ENCODE measurements at regions not wholly inside any gene's neighbourhood (a gene's known extent, or its start where the extent isn't known, plus 50 kb on each side); places are given as distances from the start of the nearest gene placed in this dataset.

DNA sequence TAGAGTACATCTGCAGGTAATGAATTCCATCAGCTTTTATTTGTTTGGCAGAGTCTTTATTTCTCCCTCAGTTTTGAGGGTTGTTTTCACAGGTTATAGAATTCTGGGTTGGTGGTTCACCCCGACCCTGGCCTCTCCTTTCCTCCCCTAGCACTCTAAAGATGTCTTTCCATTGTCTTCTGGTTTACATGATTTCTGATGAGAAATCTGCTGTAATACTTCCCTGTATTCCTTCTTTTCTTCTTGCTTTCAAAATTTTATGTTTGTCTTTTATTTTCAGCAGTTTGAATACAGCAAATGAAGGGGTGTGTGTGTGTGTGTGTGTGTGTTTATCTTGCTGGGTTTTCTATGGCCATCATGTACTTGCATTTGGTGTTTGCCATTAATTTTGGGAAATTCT lies 312.0 kb upstream of the RPS23 start:
- ChIA-PET CTCF (no interaction called here), RAD21 (ENCODE audit: low non-redundant PET in 1 of 2, low total read pairs in 2 of 2, uncharacterized antibody in 2 of 2, unreplicated experiment in 2 of 2) (no interaction called here), POLR2A (no interaction called here)
- Histone ChIP-seq H3K4me1 (ENCODE audit: control insufficient read depth in 1 of 2, insufficient read depth in 2 of 2, low read length in 2 of 2) (no peaks in the 10 kb centered on the region), H3K9me3 (ENCODE audit: control insufficient read depth in 1 of 2, insufficient read depth in 1 of 2, low read depth in 1 of 2, low read length in 2 of 2) (peaks cover 0 to 7% of the 10 kb centered on the region in 2 experiments; a peak in 2 of 4 replicates), H3K36me3 (ENCODE audit: control insufficient read depth in 1 of 2, insufficient read depth in 2 of 2, low read length in 2 of 2) (no peaks in the 10 kb centered on the region), H3K4me3 (replicated peaks in 1 of 2; ENCODE audit: low read depth in 1 of 2, low read length in 2 of 2) (no peak overlapping the region), H3K9me2 (ENCODE audit: insufficient read depth) (no peaks in the 10 kb centered on the region), H3K27ac (ENCODE audit: low read depth, low read length) (no peak overlapping the region), H4K20me1 (ENCODE audit: insufficient read depth) (no peaks in the 10 kb centered on the region), H3K4me2 (ENCODE audit: low read length) (no peak overlapping the region), H3K9ac (ENCODE audit: low read length) (no peak overlapping the region), H2AFZ (ENCODE audit: low read depth, low read length, poor library complexity, severe bottlenecking) (no peak overlapping the region), H3K27me3 (ENCODE audit: insufficient read depth, low read length) (no peaks in the 10 kb centered on the region), H3K79me2 (ENCODE audit: insufficient read depth, low read length) (no peaks in the 10 kb centered on the region)
- intact Hi-C loops (cut with micrococcal nuclease) = no loop called here
- ATAC-seq = no peak
- no TSS peak for BruUV-seq (replicated peaks)
- no peak for TF ChIP-seq TCF7L2 (IDR thresholded peaks at IDR 0.05; ENCODE audit: borderline replicate concordance, extremely low read depth, insufficient read depth, insufficient read length)
- no peak for TF ChIP-seq EZH2phosphoT487 (IDR thresholded peaks at IDR 0.05; ENCODE audit: borderline replicate concordance)
- TF ChIP-seq, protein P1, sequence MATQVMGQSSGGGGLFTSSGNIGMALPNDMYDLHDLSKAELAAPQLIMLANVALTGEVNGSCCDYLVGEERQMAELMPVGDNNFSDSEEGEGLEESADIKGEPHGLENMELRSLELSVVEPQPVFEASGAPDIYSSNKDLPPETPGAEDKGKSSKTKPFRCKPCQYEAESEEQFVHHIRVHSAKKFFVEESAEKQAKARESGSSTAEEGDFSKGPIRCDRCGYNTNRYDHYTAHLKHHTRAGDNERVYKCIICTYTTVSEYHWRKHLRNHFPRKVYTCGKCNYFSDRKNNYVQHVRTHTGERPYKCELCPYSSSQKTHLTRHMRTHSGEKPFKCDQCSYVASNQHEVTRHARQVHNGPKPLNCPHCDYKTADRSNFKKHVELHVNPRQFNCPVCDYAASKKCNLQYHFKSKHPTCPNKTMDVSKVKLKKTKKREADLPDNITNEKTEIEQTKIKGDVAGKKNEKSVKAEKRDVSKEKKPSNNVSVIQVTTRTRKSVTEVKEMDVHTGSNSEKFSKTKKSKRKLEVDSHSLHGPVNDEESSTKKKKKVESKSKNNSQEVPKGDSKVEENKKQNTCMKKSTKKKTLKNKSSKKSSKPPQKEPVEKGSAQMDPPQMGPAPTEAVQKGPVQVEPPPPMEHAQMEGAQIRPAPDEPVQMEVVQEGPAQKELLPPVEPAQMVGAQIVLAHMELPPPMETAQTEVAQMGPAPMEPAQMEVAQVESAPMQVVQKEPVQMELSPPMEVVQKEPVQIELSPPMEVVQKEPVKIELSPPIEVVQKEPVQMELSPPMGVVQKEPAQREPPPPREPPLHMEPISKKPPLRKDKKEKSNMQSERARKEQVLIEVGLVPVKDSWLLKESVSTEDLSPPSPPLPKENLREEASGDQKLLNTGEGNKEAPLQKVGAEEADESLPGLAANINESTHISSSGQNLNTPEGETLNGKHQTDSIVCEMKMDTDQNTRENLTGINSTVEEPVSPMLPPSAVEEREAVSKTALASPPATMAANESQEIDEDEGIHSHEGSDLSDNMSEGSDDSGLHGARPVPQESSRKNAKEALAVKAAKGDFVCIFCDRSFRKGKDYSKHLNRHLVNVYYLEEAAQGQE (IDR thresholded peaks at IDR 0.05; ENCODE audit: low read depth) = no peak
- TF ChIP-seq, protein P2, sequence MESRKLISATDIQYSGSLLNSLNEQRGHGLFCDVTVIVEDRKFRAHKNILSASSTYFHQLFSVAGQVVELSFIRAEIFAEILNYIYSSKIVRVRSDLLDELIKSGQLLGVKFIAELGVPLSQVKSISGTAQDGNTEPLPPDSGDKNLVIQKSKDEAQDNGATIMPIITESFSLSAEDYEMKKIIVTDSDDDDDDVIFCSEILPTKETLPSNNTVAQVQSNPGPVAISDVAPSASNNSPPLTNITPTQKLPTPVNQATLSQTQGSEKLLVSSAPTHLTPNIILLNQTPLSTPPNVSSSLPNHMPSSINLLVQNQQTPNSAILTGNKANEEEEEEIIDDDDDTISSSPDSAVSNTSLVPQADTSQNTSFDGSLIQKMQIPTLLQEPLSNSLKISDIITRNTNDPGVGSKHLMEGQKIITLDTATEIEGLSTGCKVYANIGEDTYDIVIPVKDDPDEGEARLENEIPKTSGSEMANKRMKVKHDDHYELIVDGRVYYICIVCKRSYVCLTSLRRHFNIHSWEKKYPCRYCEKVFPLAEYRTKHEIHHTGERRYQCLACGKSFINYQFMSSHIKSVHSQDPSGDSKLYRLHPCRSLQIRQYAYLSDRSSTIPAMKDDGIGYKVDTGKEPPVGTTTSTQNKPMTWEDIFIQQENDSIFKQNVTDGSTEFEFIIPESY (IDR thresholded peaks at IDR 0.05; ENCODE audit: extremely low read depth, insufficient replicate concordance, low read length) = no peak
- TF ChIP-seq SRF (IDR thresholded peaks at IDR 0.05; ENCODE audit: low read depth) = no peak
- no peak for TF ChIP-seq JUND (IDR thresholded peaks at IDR 0.05)
- no peak for TF ChIP-seq FOSL1 (IDR thresholded peaks at IDR 0.05; ENCODE audit: low read depth)
- no peak for TF ChIP-seq RAD21 (IDR thresholded peaks at IDR 0.05; ENCODE audit: low read depth)
- no peak for TF ChIP-seq SIN3A (IDR thresholded peaks at IDR 0.05; ENCODE audit: low read depth)
- no peak for TF ChIP-seq CBX3 (IDR thresholded peaks at IDR 0.05; ENCODE audit: low read depth)
- TF ChIP-seq, protein P3, sequence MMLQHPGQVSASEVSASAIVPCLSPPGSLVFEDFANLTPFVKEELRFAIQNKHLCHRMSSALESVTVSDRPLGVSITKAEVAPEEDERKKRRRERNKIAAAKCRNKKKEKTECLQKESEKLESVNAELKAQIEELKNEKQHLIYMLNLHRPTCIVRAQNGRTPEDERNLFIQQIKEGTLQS (IDR thresholded peaks at IDR 0.05) = no peak
- DNase-seq (ENCODE audit: low read depth, low spot score) = no peak
